MG63 (cell line): ENCODE measurements at regions not wholly inside any gene's neighbourhood (a gene's known extent, or its start where the extent isn't known, plus 50 kb on each side); places are given as distances from the start of the nearest gene placed in this dataset.
A peak's percentile ranks its signal among the peaks of the same experiment; 100 is the strongest.
"Not testable (repeated sequence)": the region's sequence is repeated elsewhere in the genome, so short reads cannot be mapped to it uniquely, and the experiment has no call there.

ENCODE experiments used
- DNase-seq: peaks from one replicate; pipeline ENCODE4 v3.0.0-alpha.2; 2020
- H3K27me3 ChIP-seq: fragments of 250-450 bp; sonication (Bioruptor Pico); 2 replicates; pipeline ENCODE4 v1.5.1; 2020; ENCODE audit warnings: mild to moderate bottlenecking, moderate library complexity
- H3K36me3 ChIP-seq: fragments of 250-450 bp; sonication (Bioruptor Pico); 2 replicates; pipeline ENCODE4 v1.5.1; 2020; ENCODE audit warnings: mild to moderate bottlenecking, moderate library complexity
- H3K4me3 ChIP-seq: fragments of 250-450 bp; sonication (Bioruptor Pico); 2 replicates; pipeline ENCODE4 v1.5.1; 2020; ENCODE audit warnings: mild to moderate bottlenecking, moderate library complexity
- H3K9me3 ChIP-seq: fragments of 250-450 bp; sonication (Bioruptor Pico); 2 replicates; pipeline ENCODE4 v1.5.1; 2020; ENCODE audit warnings: mild to moderate bottlenecking, moderate library complexity

DNA sequence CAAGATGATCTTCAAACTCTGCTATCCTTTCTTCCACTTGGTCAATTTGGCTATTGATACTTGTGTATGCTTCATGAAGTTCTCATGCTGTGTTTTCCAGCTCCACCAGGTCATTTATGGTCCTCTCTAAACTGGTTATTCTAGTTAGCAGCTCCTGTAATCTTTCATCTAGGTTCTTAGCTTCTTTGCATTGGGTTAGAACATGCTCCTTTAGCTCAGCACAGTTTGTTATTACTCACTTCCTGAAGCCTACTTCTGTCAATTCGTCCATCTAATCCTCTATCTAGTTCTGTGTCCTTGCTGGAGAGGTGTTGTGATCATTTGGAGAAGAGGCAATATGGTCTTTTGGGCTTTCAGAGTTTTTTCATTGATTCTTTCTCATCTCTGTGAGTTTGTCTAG lies 430.2 kb upstream of the ACVR2A start:
- H3K27me3 ChIP-seq, H3K9me3 ChIP-seq, H3K36me3 ChIP-seq, DNase-seq, H3K4me3 ChIP-seq: not testable (repeated sequence)

DNA sequence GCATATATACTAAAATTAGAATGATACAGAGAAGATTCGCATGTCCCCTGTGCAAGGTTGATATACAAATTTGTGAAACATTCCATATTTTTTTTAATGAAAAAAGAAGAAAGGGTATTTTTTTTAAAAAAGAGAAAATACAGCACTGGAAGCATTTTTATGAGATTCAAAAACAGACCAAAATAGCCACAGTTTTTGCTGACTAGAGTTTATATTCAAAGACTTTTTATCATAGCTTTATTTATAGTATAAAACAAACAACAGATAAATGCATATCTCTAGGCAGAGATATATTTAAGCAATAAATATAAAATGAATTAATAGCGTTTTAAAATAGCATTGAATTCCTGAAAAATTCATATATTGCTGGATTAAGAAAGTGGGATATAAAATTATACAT lies 436.5 kb upstream of the ACVR2A start:
- H3K27me3 ChIP-seq = no peaks in the 10 kb centered on the region
- no peaks in the 10 kb centered on the region for H3K36me3 ChIP-seq
- H3K9me3 ChIP-seq = peaks cover 4% of the 10 kb centered on the region; the same call in 1 of the 2 replicates
- DNase-seq = no peak
- no peak overlapping the region for H3K4me3 ChIP-seq

DNA sequence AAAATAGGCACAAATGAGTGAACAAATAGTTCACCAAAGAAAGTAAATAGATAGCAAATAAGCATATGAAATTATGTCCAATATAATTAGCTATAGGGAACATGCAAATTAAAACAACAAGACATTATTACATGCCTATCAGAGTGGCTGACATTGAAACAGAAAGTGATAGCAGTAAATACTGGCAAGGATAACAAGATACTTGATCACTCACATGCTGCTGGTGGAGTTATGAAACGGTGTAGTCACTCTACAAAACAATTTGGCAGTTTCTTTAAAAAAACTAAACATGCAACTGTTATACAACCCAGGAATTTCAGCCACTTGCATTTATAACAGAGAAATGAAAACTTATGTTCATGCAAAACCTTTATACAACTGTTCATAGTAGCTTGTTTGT lies 439.2 kb upstream of the ACVR2A start:
- no peaks in the 10 kb centered on the region for H3K27me3 ChIP-seq
- H3K9me3 ChIP-seq = peaks cover 4% of the 10 kb centered on the region; the same call in 1 of the 2 replicates
- H3K36me3 ChIP-seq = no peaks in the 10 kb centered on the region
- no peak overlapping the region for H3K4me3 ChIP-seq
- DNase-seq = no peak

DNA sequence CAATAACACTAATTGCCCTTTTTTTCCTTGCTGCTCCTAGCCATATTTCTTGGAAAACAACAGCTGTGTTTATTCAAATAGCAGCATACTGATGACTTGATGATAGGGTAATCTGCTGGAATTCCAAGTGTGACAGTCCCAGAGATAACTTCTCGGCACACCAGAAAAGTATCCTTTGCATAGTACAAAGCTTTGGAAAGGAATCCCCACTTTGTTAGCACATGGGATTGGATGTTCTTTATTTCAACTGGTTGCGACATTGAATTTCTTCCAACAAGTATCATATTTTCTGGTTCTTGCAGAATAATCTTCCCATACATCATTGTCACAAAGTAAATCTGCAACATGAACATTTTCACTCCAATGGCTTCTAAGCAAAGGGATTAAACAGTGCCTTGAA lies 445.8 kb upstream of the ACVR2A start:
- no peak overlapping the region for H3K4me3 ChIP-seq
- peaks cover 3% of the 10 kb centered on the region; the same call in 1 of the 2 replicates for H3K9me3 ChIP-seq
- H3K36me3 ChIP-seq = no peaks in the 10 kb centered on the region
- no peaks in the 10 kb centered on the region for H3K27me3 ChIP-seq
- no peak for DNase-seq

DNA sequence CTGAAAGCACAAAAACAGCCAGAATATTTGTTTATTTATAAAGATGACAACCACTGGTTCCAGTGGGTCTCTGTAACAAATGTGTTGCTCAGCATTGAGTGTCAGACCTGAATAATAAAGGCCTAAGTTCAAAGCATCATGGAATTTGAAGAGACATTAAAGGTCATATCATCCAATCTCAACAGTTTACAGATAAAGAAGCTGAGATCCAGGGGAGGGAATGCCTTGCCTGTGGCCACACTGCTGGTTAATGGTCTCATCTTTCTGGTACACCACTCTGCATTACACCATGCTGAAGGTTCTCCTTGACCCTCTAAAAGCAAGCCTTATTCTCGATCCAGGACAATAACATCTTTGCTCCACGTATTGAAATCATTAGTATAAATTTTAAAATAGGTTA lies 446.5 kb upstream of the ACVR2A start:
- no peaks in the 10 kb centered on the region for H3K36me3 ChIP-seq

DNA sequence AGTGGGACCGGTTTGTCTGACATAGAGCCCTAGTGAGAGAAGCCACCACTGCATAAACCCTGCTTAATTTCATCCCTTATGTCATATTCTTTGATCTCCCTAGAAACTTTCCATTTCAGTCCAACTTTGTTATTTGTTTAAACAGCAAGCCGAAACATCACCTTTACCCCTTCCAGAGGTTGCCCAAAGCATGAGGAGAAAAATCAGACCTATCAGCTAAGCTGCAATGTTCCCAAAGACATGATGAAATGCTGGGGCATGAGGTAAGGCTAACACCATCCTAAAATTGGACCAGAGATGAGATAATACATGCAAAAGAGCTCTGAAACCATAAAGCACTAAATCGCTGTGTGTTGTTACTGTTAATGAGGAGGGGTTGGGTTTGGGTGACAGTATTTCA lies 447.9 kb upstream of the ACVR2A start:
- Histone ChIP-seq H3K36me3 (no peaks in the 10 kb centered on the region), H3K9me3 (no peaks in the 10 kb centered on the region), H3K27me3 (no peaks in the 10 kb centered on the region), H3K4me3 (no peak overlapping the region)
- DNase-seq = no peak

More for the DNA sequence above, 446.5 kb upstream of the ACVR2A start:
- no peaks in the 10 kb centered on the region for H3K27me3 ChIP-seq
- no peak overlapping the region for H3K4me3 ChIP-seq
- no peaks in the 10 kb centered on the region for H3K9me3 ChIP-seq
- DNase-seq = no peak

DNA sequence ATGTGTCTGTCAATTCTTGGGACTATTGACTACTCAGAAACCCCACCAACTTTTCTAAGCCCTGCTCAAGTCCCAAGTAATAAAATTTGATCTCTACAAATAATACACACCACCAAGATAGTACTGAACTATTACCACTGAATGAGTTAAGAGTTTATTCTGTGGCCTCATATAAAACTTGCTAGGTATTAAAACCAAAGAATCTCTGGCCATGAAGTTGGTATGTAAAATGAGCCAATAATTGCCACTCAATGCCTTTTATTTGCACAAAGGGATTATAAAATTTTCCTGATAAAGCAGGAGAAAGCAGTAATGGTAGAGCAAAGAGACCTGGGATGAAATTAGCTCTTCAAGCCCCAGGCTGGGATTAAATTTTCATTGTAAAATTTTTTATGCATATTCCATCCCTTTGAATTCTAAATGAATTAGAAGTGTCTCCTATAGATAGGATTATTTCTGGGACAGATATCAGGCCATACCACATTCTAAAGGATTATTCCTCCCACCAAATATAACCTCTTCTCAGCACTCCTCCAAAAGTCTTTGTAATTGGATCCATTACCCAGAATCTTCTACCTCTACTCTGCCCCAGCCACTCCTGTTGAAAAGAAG lies 450.5 kb upstream of the ACVR2A start:
- no peak overlapping the region for H3K4me3 ChIP-seq
- no peaks in the 10 kb centered on the region for H3K9me3 ChIP-seq
- no peaks in the 10 kb centered on the region for H3K36me3 ChIP-seq
- H3K27me3 ChIP-seq = no peaks in the 10 kb centered on the region
- DNase-seq = no peak

DNA sequence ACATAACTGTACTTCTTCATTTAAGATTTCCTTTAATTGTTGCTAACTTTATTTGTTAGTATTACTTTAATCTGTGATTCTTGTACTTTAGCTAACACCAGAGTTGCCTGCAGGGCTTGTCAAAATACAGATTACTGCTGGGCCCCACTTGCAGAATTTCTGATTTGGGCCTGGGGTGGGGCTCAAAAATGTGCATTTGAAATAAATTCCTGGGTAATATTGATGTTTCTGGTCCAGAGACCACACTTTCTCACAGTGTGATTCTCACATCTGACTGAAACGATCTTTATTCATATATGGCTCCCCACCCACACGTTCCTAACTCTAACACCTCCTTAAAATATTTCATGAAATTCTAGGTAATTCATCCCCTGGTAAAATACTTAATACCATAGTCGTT lies 452.6 kb upstream of the ACVR2A start:
- Histone ChIP-seq H3K27me3 (no peaks in the 10 kb centered on the region), H3K9me3 (no peaks in the 10 kb centered on the region), H3K4me3 (no peak overlapping the region), H3K36me3 (no peaks in the 10 kb centered on the region)
- no peak for DNase-seq

DNA sequence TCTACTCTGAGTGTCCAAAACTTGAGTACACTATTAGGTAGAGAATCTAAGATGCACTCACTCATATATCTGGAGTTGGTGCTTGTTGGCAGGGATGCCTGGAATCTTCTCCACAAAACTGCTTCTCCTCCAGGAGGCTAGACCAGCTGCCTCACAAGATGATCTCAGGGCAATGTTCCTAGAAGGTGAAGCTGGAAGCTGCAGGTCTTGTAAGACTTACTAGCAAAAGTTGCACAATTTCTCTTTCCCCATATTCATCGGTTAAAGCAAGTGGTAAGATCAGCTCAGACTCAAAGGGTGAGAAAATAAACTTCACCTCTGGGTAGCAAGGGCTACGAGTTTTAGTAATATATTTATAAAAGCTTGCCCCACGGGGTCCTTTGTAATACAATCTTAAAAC lies 454.4 kb upstream of the ACVR2A start:
- H3K36me3 ChIP-seq = no peaks in the 10 kb centered on the region

DNA sequence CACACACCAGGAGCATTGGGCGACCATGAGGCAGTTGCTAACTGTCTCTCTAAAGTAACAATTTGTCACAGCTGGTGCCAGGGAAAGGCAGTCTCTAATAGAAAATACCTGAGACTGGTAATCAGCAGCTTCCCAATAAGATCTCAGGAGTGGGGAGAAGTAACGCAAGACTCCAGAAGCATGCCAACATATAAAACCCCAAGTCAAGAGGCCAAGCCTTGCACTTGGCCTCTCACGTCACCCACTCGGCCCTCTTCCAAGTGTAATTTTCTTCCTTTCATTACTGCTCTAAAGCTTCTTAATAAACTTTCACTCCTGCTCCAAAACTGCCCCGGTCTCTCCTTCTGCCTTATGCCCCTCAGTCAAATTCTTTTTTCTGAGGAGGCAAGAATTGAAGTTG lies 455.6 kb upstream of the ACVR2A start:
- Histone ChIP-seq H3K4me3 (no peak overlapping the region), H3K36me3 (no peaks in the 10 kb centered on the region), H3K9me3 (no peaks in the 10 kb centered on the region), H3K27me3 (no peaks in the 10 kb centered on the region)
- DNase-seq = no peak

More for the DNA sequence above, 454.4 kb upstream of the ACVR2A start:
- Histone ChIP-seq H3K9me3 (no peaks in the 10 kb centered on the region), H3K4me3 (no peak overlapping the region), H3K27me3 (no peaks in the 10 kb centered on the region)
- DNase-seq = no peak

DNA sequence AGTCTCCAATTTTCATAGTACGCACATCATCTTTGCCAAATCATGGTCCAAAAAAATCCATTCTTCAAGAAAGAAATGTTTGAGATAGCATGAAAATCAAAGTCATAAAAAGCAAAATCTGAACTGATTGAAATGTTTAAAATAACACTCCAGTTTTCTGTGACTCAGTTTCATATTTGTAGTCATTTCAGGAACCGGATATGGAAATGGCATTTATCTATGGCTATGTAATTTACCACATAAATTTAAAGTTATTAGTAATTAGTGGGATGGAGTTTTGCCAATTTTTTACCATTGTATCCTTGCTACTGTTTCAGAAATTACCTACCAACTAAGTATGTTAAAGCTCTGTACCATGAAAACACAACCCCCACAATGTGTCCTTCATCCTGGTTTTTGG lies 456.6 kb upstream of the ACVR2A start:
- Histone ChIP-seq H3K27me3 (no peaks in the 10 kb centered on the region), H3K4me3 (no peak overlapping the region), H3K9me3 (no peaks in the 10 kb centered on the region), H3K36me3 (no peaks in the 10 kb centered on the region)
- no peak for DNase-seq

DNA sequence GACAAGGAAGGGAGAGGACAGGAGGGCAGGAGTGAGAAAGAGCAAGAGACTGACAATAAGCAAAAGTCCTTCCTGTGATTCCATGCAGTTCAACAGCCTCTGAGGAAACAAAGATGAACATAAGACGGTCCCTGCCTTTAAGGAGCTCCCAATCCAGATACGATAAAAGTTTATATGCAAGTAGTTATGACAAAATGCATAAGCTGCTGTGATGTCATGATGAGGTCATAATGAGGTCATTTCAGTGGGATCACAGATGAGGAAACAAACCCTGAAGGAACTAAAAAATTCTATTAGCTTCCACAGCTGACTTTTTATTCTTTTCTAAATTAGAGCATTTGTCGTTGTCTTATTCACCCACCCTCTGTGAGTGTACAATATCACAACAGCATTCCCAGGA lies 458.5 kb upstream of the ACVR2A start:
- H3K27me3 ChIP-seq = no peaks in the 10 kb centered on the region
- DNase-seq = no peak
- no peak overlapping the region for H3K4me3 ChIP-seq
- no peaks in the 10 kb centered on the region for H3K36me3 ChIP-seq
- no peaks in the 10 kb centered on the region for H3K9me3 ChIP-seq

DNA sequence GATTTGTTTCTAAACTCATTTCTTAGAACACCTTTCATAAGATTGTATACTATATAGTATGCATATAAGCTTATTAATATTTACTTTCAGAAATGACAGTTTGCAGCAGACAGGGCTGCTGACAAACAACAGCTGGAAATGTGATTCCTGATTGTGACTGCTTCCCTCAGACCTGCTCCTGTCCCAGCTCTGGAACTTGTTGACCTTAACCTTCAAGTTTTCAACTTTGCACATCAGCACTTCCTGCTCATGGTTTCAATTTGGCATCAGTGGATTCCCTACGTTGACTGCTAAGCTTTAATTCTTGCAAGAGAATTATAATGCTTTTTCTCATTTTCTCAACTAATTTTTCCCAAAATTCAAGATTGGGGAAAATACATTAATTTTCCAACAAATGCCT lies 459.2 kb upstream of the ACVR2A start:
- no peak for DNase-seq
- Histone ChIP-seq H3K4me3 (no peak overlapping the region), H3K36me3 (no peaks in the 10 kb centered on the region), H3K27me3 (no peaks in the 10 kb centered on the region), H3K9me3 (no peaks in the 10 kb centered on the region)

DNA sequence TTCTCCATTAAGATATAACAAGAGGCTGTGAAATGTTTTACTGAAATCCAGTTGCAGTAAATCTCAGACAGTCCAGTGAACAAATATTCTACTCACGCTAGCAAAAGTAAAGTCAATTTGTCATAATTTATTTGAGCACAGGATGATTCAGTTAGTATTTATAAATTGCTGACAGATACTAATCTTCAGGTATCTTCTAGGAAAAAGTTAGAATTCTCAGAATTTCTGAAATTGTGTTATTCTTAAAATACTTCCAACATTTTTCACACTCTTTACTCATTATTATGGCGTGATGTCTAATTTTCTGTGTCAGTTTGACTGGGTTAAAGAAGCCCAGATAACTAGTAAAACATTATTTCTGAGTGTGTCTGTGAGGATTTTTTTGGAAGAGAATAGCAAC lies 460.2 kb upstream of the ACVR2A start:
- Histone ChIP-seq H3K36me3 (no peaks in the 10 kb centered on the region), H3K4me3 (no peak overlapping the region), H3K9me3 (no peaks in the 10 kb centered on the region), H3K27me3 (no peaks in the 10 kb centered on the region)
- no peak for DNase-seq

DNA sequence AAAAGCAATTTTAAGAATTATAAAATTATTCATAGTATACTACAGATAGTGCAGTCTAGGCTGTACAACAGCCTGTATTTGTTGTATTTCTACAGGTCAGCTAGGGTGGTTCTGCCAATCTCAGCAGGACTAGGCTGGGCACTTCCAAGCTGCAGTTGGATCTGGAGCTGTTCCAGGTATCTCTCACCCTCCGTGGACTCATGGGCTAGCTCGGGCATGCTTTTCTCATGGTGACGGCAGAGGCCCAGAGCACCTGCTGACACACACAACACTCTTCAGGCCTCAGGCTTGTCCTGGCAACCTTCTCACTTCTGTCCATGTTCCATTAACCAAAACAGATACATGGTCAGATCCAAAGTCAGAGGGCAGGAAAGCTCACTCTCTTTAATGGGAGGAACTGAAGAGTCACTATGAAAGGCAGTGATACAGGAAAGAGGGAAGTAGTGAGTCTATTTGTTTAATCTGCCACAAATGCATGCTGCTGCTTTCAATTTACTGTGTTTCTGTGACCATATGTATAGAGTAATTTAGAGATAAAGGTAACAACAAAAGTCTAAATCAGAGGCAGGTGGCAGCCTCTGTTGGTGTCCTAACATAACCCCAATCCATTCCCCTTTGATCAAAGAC lies 462.4 kb upstream of the ACVR2A start:
- Histone ChIP-seq H3K4me3 (no peak overlapping the region), H3K9me3 (no peaks in the 10 kb centered on the region)
- peak; percentile 9 for DNase-seq

DNA sequence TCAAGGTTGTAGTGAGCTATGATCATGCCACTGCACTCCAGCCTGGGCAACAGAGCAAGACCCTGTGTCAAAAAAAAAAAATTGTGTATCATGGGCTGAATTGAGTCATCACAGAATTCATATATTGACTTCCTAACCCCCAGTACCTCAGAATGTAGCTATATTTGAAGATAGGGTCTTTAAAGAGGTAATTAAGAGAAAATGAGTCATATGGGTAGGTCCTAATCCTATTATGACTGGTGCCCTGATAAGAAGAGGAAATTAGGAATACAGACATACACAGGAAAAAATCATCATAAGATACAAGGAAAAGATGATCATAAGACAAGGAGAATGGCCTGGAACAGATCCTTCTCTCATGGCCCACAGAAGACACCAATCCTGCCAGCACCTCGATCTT lies 466.4 kb upstream of the ACVR2A start:
- H3K36me3 ChIP-seq = no peaks in the 10 kb centered on the region
- no peaks in the 10 kb centered on the region for H3K27me3 ChIP-seq
- no peak for DNase-seq
- H3K9me3 ChIP-seq = peaks cover 8% of the 10 kb centered on the region
- no peak overlapping the region for H3K4me3 ChIP-seq

More for the DNA sequence above, 462.4 kb upstream of the ACVR2A start:
- Histone ChIP-seq H3K36me3 (no peaks in the 10 kb centered on the region), H3K27me3 (no peaks in the 10 kb centered on the region)

DNA sequence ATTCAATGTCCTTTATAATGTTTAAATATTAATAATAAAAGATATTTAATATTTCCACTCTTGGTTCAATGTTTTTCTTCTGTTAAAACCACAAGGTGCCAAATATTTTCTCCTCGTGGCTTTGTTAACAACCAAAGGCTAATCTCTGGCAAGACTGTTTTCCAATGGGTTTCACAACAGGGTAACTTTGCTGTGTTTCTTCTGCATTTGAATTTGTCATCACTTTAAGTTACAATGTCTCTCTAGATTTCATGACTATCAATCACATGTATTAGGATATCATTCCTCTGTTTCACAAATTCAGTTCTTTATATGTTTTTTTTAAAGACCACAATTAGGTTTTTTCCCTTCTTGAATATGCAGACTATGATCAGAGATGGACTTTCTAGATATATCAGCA lies 469.8 kb upstream of the ACVR2A start:
- H3K9me3 ChIP-seq = peaks cover 8% of the 10 kb centered on the region
- no peak for DNase-seq
- H3K4me3 ChIP-seq = no peak overlapping the region
- H3K27me3 ChIP-seq = no peaks in the 10 kb centered on the region
- no peaks in the 10 kb centered on the region for H3K36me3 ChIP-seq

DNA sequence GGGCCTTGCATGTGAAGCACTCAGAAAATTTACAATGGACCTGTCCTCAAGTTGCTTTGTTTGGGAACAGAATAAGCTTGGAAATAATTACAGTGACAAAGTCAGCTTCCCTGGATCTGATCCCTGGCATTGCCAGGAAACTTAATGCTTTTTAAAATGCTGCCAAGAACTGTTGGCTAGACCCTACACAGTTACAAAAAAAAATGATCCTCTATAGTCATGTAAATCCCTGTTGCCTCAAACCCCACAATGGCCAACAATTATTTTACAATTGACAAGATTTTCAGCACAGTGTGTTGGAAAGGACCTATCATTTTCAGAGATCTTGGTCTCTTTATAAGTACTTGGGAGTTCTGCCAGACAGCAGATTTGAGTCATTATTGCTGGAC lies 470.4 kb upstream of the ACVR2A start:
- Histone ChIP-seq H3K9me3 (peaks cover 8% of the 10 kb centered on the region), H3K36me3 (no peaks in the 10 kb centered on the region), H3K4me3 (no peak overlapping the region), H3K27me3 (no peaks in the 10 kb centered on the region)
- peak; percentile 37 for DNase-seq
